ENCODE measurements at regions not wholly inside any gene's neighbourhood (a gene's known extent, or its start where the extent isn't known, plus 50 kb on each side); places are given as distances from the start of the nearest gene placed in this dataset.

DNA sequence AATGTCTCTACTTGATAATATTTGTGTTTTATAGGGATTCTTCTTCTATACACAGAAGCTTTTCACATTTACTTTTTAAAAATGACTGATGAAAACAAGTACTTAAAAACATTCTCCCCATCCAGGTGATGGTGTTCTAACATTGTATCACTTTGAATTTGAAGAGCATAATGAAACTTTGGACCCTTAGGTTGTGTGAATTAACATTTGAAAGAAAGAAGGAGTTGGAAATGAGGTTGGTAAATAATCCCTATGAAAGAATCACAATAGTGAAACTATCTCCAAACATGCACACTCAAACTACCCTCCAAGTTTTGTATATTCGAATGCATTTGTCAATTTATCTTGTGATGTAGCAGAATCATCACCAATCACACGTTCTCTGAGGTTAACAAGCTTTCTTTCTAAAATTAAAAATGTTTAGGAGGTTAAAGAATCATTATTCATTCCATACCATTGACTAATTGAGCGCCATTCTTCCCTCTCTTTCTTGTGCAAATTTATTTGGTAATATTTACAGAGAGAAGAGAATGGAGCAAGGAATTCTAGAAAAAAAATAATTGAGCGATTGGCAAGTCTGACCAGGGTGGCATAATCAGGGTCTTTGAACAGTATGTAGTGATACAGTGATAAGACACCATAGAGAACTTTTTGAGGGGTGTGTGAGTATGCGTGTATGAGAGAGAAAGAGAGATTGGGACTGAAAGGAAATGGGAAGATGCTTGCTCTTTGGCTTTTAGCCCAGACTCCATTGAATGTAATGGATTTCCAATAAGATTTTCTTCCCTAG is 260.0 kb upstream of the NRXN1 start:
- TF ChIP-seq POLR2A (IDR thresholded peaks at IDR 0.05) = no peak
- TF ChIP-seq, protein P1, sequence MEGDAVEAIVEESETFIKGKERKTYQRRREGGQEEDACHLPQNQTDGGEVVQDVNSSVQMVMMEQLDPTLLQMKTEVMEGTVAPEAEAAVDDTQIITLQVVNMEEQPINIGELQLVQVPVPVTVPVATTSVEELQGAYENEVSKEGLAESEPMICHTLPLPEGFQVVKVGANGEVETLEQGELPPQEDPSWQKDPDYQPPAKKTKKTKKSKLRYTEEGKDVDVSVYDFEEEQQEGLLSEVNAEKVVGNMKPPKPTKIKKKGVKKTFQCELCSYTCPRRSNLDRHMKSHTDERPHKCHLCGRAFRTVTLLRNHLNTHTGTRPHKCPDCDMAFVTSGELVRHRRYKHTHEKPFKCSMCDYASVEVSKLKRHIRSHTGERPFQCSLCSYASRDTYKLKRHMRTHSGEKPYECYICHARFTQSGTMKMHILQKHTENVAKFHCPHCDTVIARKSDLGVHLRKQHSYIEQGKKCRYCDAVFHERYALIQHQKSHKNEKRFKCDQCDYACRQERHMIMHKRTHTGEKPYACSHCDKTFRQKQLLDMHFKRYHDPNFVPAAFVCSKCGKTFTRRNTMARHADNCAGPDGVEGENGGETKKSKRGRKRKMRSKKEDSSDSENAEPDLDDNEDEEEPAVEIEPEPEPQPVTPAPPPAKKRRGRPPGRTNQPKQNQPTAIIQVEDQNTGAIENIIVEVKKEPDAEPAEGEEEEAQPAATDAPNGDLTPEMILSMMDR (IDR thresholded peaks at IDR 0.05) = no peak
- DNase-seq = no peak

DNA sequence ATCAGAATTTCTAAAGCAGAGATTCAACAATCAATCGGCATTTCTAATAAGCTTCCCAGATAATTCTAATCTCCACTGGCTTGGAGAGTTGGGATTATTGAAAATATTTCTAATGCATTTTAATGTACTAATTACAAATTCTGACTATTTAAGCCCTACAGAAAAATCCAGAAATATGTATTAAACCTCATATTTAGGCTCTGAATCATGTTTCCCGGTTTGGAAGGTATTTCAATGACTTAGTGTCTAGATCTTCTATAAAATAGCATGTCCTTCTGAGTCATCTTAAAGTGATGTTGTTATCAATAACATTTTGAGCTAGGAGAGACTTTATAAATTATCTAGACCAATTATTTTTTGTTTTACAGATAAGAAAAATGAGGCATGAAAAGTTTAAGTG is 258.8 kb upstream of the NRXN1 start:
- no peak for ATAC-seq
- Histone ChIP-seq H3K9me3 (no peaks in the 10 kb centered on the region), H3K36me3 (no peaks in the 10 kb centered on the region), H3K4me3 (no peak overlapping the region), H3K27ac (no peak overlapping the region), H3K27me3 (no peaks in the 10 kb centered on the region), H3K4me1 (peaks cover 0 to 23% (median 0%) of the 10 kb centered on the region in 4 donors)
- no peak for TF ChIP-seq POLR2A (IDR thresholded peaks at IDR 0.05)
- TF ChIP-seq, protein P1 (IDR thresholded peaks at IDR 0.05) = no peak
- WGBS (ENCODE audit: insufficient coverage, low coverage, low lambda C conversion rate, missing lambda C conversion rate) = 74% methylated on average over 2 of the region's 2 CpGs
- DNase-seq = no peak
- intact Hi-C loops (cut with DNase I) = no loop called here

More for the DNA sequence above, 260.0 kb upstream of the NRXN1 start:
- Histone ChIP-seq H3K9me3 (no peaks in the 10 kb centered on the region), H3K36me3 (no peaks in the 10 kb centered on the region), H3K27ac (no peak overlapping the region), H3K4me1 (peaks cover 0 to 23% (median 0%) of the 10 kb centered on the region in 4 donors), H3K4me3 (no peak overlapping the region), H3K27me3 (no peaks in the 10 kb centered on the region)
- no peak for ATAC-seq
- WGBS (ENCODE audit: insufficient coverage, low coverage, low lambda C conversion rate, missing lambda C conversion rate) = 60% methylated on average over 5 of the region's 5 CpGs
- intact Hi-C loops (cut with DNase I) = no loop called here

DNA sequence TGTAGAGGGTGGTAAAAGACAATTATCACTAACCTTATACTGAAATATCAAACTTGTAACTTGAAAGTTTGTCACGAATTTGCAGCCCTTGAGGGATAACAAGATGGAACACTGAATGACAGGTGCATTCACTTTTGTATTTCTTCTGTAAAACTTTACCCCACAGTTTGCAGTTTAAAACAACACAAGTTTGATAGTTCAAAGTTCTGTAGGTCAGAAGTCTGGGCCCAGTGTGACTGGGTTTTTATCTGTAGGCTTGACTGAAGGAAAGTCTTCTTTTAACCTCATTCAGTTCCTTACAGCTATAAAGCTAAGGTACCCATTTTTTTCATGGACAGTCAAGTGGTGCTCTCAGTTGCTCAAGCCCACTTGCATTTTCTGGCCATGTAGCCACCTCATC is 257.1 kb upstream of the NRXN1 start:
- H3K4me1 ChIP-seq = peaks cover 0 to 23% (median 0%) of the 10 kb centered on the region in 4 donors
- H3K9me3 ChIP-seq = no peaks in the 10 kb centered on the region
- ATAC-seq (peak; percentile 29 to 74 (median 42)), DNase-seq (no peak)
- H3K27me3 ChIP-seq = no peaks in the 10 kb centered on the region
- TF ChIP-seq POLR2A (IDR thresholded peaks at IDR 0.05) = no peak
- TF ChIP-seq, protein P1 (IDR thresholded peaks at IDR 0.05) = no peak
- 21% methylated on average over 1 of the region's 1 CpG for WGBS (ENCODE audit: insufficient coverage, low coverage, low lambda C conversion rate, missing lambda C conversion rate)
- no peak overlapping the region for H3K27ac ChIP-seq
- no peak overlapping the region for H3K4me3 ChIP-seq
- intact Hi-C loops (cut with DNase I) = no loop called here
- H3K36me3 ChIP-seq = no peaks in the 10 kb centered on the region

DNA sequence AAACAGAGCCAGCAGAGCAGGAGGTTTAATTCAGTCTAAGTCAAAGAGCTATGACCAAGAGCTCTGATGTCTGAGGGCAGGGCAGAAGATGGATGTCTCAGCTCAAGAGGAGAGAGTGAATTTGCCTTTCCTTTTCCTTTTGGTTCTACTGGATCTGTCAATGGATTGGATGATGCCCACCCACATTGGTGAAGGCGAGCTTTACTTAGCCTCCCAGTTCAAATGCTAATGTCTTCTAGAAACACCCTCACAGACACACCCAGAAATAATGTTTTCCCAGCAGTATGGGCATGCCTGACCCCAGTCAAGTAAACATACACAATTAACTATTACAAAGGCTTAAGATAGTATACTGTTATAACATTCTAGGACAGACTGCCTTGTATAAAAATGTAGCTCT is 236.3 kb upstream of the NRXN1 start:
- intact Hi-C loops (cut with DNase I) = no loop called here
- Histone ChIP-seq H3K36me3 (no peaks in the 10 kb centered on the region), H3K4me3 (no peak overlapping the region), H3K4me1 (no peaks in the 10 kb centered on the region), H3K27me3 (no peaks in the 10 kb centered on the region), H3K9me3 (no peaks in the 10 kb centered on the region), H3K27ac (no peak overlapping the region)
- ATAC-seq = no peak
- TF ChIP-seq, protein P1 (IDR thresholded peaks at IDR 0.05) = no peak
- WGBS (ENCODE audit: insufficient coverage, low coverage, low lambda C conversion rate, missing lambda C conversion rate) = 45% methylated on average over 1 of the region's 1 CpG
- no peak for DNase-seq

Measured in right lobe of liver (tissue), 6 donors.